A549 (cell line): ENCODE measurements at regions not wholly inside any gene's neighbourhood (a gene's known extent, or its start where the extent isn't known, plus 50 kb on each side); places are given as distances from the start of the nearest gene placed in this dataset.

Experiments
- ATAC-seq, 2 experiments: fragments of 200-7000 bp in 1 of 2; fragments of >200 bp in 1 of 2; cut with Nextera tagmentation in 1 of 2; cut with Tn5 transposase in 1 of 2; 3 replicates each; pipeline versions ENCODE4 v1.8.0 to v1.9.1; 2018 to 2020; ENCODE audit warnings: mild to moderate bottlenecking in 1 of 2, moderate library complexity in 1 of 2
- CTCF ChIA-PET: fragments of 300-600 bp; sonication (Branson Sonifier 250); formaldehyde crosslinking; extraction: SDS; loops from one replicate; lab custom pipeline; 2021; ENCODE audit warnings: antibody characterized with exemption, inconsistent platforms; lab: Yijun Ruan, JAX
- POLR2A ChIA-PET: fragments of 350-600 bp; formaldehyde crosslinking; extraction: SDS; loops from one replicate; lab custom pipeline; 2021; ENCODE audit warnings: antibody characterized with exemption, inconsistent platforms; lab: Yijun Ruan, JAX
- DNase-seq, 2 experiments: peaks; one replicate each; pipeline versions ENCODE4 v3.0.0 to v3.0.0-alpha.2; 2011 to 2016; ENCODE audit warnings: low read depth in 1 of 2, low spot score in 1 of 2
- FAIRE-seq: peaks from 2 replicates; lab custom pipeline; 2011; peaks lifted over from hg19 to GRCh38; lab: Jason Lieb, UNC
- H3K27ac ChIP-seq, 2 experiments: fragments of >200 bp; sonication (Bioruptor Twin); formaldehyde crosslinking; 3 replicates each; pipeline ENCODE4 v1.5.1; 2016 to 2017
- H3K4me1 ChIP-seq: fragments of >200 bp; sonication (Bioruptor Twin); formaldehyde crosslinking; 3 replicates; pipeline ENCODE4 v1.6.1; 2016
- H3K4me2 ChIP-seq: fragments of >200 bp; sonication (Bioruptor Twin); formaldehyde crosslinking; 3 replicates; pipeline ENCODE4 v1.6.1; 2016
- H3K4me3 ChIP-seq: fragments of >200 bp; sonication (Bioruptor Twin); formaldehyde crosslinking; 3 replicates; pipeline ENCODE4 v1.5.1; 2016
- H3K9me3 ChIP-seq: fragments of >200 bp; sonication (Bioruptor Twin); formaldehyde crosslinking; 3 replicates; pipeline ENCODE4 v1.6.1; 2016
- ATOH8 ChIP-seq: fragments of 250-450 bp; sonication (Bioruptor Pico); IDR thresholded peaks from 2 replicates; pipeline ENCODE4 v1.5.0; 2020; ENCODE audit warnings: low read depth, mild to moderate bottlenecking, moderate library complexity
- CHD4 ChIP-seq: fragments of 200-600 bp; sonication (generic); IDR thresholded peaks from 2 replicates; pipeline ENCODE4 v1.6.1; 2016; ENCODE audit warnings: antibody characterized with exemption, mild to moderate bottlenecking, borderline replicate concordance
- EHF ChIP-seq: fragments of 250-450 bp; sonication (Bioruptor Pico); IDR thresholded peaks from 2 replicates; pipeline ENCODE4 v1.5.0; 2020; ENCODE audit warnings: mild to moderate bottlenecking
- ELK1 ChIP-seq: fragments of 150-350 bp; IDR thresholded peaks from 2 replicates; pipeline ENCODE4 v1.6.1; 2014; ENCODE audit warnings: low read depth, mild to moderate bottlenecking, low read length
- EP300 ChIP-seq, 2 experiments: fragments of >200 bp; sonication (Bioruptor Twin); formaldehyde crosslinking; IDR thresholded peaks; 2 replicates in 1 of 2; 3 replicates in 1 of 2; pipeline ENCODE4 v1.6.1; 2016 to 2017
- FOSL2 ChIP-seq, 2 experiments: fragments of 450-650 bp in 1 of 2; fragments of >200 bp in 1 of 2; sonication (Bioruptor Twin) in 1 of 2; formaldehyde crosslinking; IDR thresholded peaks; 2 replicates each; pipeline versions ENCODE4 v1.5.0 to v1.6.1; 2016 to 2020; ENCODE audit warnings: mild to moderate bottlenecking in 1 of 2, moderate library complexity in 1 of 2
- JUN ChIP-seq, 2 experiments: fragments of >200 bp; sonication (Bioruptor Twin); formaldehyde crosslinking; IDR thresholded peaks; 2 replicates in 1 of 2; 3 replicates in 1 of 2; pipeline ENCODE4 v1.6.1; 2016 to 2017
- MAFK ChIP-seq: fragments of 450-650 bp; IDR thresholded peaks from 2 replicates; pipeline ENCODE4 v1.6.1; 2014; ENCODE audit not compliant: partially characterized antibody
- MAZ ChIP-seq: fragments of 150-350 bp; IDR thresholded peaks from 2 replicates; pipeline ENCODE4 v1.6.1; 2014; ENCODE audit warnings: antibody characterized with exemption, low read depth, low read length, borderline replicate concordance
- MYC ChIP-seq: IDR thresholded peaks from 2 replicates; pipeline ENCODE4 v1.6.1; 2012; ENCODE audit warnings: mild to moderate bottlenecking, inconsistent platforms, low read length, improper control_type of control experiment, borderline replicate concordance
- NR3C1 ChIP-seq: fragments of >200 bp; sonication (Bioruptor Twin); formaldehyde crosslinking; IDR thresholded peaks from 3 replicates; pipeline ENCODE4 v1.6.1; 2017
- POLR2AphosphoS2 ChIP-seq: conservative IDR thresholded peaks from 2 replicates; pipeline ENCODE4 v1.6.1; 2012; ENCODE audit warnings: low read length, improper control_type of control experiment, inconsistent platforms
- RAD21 ChIP-seq, 2 experiments: fragments of >200 bp in 1 of 2; sonication (Bioruptor Twin) in 1 of 2; formaldehyde crosslinking in 1 of 2; IDR thresholded peaks in 1 of 2; conservative IDR thresholded peaks in 1 of 2; 2 replicates in 1 of 2; 3 replicates in 1 of 2; pipeline ENCODE4 v1.6.1; 2012 to 2018; ENCODE audit warnings: inconsistent platforms in 1 of 2
- RARB ChIP-seq: fragments of 250-450 bp; sonication (Bioruptor Pico); IDR thresholded peaks from 2 replicates; pipeline ENCODE4 v1.8.0; 2021; ENCODE audit warnings: mild to moderate bottlenecking, moderate library complexity
- RNF2 ChIP-seq: fragments of 200-600 bp; sonication (generic); IDR thresholded peaks from 2 replicates; pipeline ENCODE4 v1.6.1; 2016; ENCODE audit warnings: low read depth, mild to moderate bottlenecking, antibody characterized with exemption, moderate library complexity, borderline replicate concordance
- SMC3 ChIP-seq: fragments of >200 bp; sonication (Bioruptor Twin); formaldehyde crosslinking; IDR thresholded peaks from 3 replicates; pipeline ENCODE4 v1.6.1; 2018; ENCODE audit warnings: inconsistent platforms
- ZC3H11A ChIP-seq: fragments of 450-650 bp; IDR thresholded peaks from 2 replicates; pipeline ENCODE4 v1.6.1; 2014; ENCODE audit warnings: antibody characterized with exemption, mild to moderate bottlenecking
- WGBS: methylation state at CpG from one replicate; pipeline ENCODE4 v1.1.6; 2017; ENCODE audit errors: missing lambda C conversion rate; 5-methylcytosine and 5-hydroxymethylcytosine counted together
- TF ChIP-seq, protein P1 (sequence below): fragments of 200-600 bp; sonication (generic); IDR thresholded peaks from 2 replicates; pipeline ENCODE4 v1.6.1; 2016; ENCODE audit warnings: antibody characterized with exemption, mild to moderate bottlenecking, moderate library complexity
- TF ChIP-seq, protein P2 (sequence below): fragments of >200 bp; sonication (Bioruptor Twin); formaldehyde crosslinking; IDR thresholded peaks from 2 replicates; pipeline ENCODE4 v1.6.1; 2016
- TF ChIP-seq, protein P3 (sequence below): fragments of >200 bp; sonication (Bioruptor Twin); formaldehyde crosslinking; IDR thresholded peaks from 3 replicates; pipeline ENCODE4 v1.5.1; 2016

DNA sequence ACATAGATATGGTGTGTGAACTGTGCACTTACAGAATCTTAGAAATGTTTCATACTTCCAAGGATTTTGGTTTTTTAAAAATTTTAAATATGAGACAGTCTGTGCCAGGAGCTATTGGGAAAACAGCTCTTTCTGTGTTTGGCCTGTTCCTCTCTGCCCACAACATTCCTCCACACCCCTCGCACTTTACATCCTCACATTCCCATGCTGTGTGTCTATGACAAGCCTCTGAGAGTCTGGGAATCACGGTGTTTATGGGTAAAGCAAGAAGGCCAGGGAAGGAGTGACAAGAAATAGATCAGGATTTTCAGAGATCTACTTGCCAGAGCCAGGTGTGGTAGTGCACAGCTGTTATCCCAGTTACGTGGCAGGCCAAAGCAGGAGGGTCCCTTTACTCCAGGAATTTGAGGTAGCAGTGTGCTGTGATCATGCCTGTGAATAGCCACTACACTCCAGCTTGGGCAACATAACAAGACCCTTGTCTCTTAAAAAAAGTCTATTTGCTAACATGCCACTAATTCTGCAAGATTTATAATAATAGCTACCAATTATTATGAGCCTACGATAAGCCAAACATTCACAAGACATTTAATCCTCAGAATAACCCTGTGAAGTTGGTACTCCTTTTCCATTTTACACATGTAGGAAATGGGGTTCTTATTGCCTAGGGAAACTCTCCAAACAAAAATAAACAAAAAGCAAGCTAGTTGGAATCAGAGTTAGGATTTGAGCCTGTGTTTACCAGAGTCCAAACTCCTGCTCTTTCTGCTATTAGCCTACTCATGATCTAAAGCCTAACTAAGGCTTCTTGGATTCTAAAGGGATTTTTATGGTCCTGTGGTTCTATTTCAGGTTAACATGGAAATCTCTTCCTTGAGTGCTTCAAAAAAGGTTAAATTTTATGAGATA, 168.3 kb upstream of the SP8 start:
- Histone ChIP-seq H3K4me2 (no peak overlapping the region), H3K4me3 (no peak overlapping the region), H3K9me3 (no peaks in the 10 kb centered on the region), H3K27ac (no peak overlapping the region), H3K4me1 (no peaks in the 10 kb centered on the region)
- no peak for DNase-seq
- ChIA-PET CTCF (no interaction called here), POLR2A (no interaction called here)
- WGBS = 21% methylated on average over 4 of the region's 4 CpGs
- no peak for TF ChIP-seq SMC3
- TF ChIP-seq MAZ = no peak
- TF ChIP-seq ZC3H11A = no peak
- ATAC-seq = no peak
- FAIRE-seq = no peak

- TF ChIP-seq, protein P1, sequence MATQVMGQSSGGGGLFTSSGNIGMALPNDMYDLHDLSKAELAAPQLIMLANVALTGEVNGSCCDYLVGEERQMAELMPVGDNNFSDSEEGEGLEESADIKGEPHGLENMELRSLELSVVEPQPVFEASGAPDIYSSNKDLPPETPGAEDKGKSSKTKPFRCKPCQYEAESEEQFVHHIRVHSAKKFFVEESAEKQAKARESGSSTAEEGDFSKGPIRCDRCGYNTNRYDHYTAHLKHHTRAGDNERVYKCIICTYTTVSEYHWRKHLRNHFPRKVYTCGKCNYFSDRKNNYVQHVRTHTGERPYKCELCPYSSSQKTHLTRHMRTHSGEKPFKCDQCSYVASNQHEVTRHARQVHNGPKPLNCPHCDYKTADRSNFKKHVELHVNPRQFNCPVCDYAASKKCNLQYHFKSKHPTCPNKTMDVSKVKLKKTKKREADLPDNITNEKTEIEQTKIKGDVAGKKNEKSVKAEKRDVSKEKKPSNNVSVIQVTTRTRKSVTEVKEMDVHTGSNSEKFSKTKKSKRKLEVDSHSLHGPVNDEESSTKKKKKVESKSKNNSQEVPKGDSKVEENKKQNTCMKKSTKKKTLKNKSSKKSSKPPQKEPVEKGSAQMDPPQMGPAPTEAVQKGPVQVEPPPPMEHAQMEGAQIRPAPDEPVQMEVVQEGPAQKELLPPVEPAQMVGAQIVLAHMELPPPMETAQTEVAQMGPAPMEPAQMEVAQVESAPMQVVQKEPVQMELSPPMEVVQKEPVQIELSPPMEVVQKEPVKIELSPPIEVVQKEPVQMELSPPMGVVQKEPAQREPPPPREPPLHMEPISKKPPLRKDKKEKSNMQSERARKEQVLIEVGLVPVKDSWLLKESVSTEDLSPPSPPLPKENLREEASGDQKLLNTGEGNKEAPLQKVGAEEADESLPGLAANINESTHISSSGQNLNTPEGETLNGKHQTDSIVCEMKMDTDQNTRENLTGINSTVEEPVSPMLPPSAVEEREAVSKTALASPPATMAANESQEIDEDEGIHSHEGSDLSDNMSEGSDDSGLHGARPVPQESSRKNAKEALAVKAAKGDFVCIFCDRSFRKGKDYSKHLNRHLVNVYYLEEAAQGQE = no peak
- no peak for TF ChIP-seq ZC3H11A
- TF ChIP-seq FOSL2 (IDR thresholded peaks at IDR 0.05) = no peak
- TF ChIP-seq FOSL2 (CRISPR knock-in tag; IDR thresholded peaks at IDR 0.05) = no peak
- TF ChIP-seq RARB (CRISPR knock-in tag) = no peak
- no peak for TF ChIP-seq EHF (CRISPR knock-in tag)
- TF ChIP-seq ATOH8 = no peak
- no peak for TF ChIP-seq JUN (IDR thresholded peaks at IDR 0.05)
- no peak for TF ChIP-seq MAFK
- TF ChIP-seq, protein P2, sequence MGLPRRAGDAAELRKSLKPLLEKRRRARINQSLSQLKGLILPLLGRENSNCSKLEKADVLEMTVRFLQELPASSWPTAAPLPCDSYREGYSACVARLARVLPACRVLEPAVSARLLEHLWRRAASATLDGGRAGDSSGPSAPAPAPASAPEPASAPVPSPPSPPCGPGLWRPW = no peak
- TF ChIP-seq NR3C1 = no peak
- no peak for TF ChIP-seq ELK1
- TF ChIP-seq POLR2AphosphoS2 = no peak
- TF ChIP-seq MYC = no peak
- TF ChIP-seq RAD21 (conservative IDR thresholded peaks at IDR 0.05 in 1 of 2, IDR thresholded peaks at IDR 0.05 in 1 of 2) = no peak
- TF ChIP-seq, protein P3, sequence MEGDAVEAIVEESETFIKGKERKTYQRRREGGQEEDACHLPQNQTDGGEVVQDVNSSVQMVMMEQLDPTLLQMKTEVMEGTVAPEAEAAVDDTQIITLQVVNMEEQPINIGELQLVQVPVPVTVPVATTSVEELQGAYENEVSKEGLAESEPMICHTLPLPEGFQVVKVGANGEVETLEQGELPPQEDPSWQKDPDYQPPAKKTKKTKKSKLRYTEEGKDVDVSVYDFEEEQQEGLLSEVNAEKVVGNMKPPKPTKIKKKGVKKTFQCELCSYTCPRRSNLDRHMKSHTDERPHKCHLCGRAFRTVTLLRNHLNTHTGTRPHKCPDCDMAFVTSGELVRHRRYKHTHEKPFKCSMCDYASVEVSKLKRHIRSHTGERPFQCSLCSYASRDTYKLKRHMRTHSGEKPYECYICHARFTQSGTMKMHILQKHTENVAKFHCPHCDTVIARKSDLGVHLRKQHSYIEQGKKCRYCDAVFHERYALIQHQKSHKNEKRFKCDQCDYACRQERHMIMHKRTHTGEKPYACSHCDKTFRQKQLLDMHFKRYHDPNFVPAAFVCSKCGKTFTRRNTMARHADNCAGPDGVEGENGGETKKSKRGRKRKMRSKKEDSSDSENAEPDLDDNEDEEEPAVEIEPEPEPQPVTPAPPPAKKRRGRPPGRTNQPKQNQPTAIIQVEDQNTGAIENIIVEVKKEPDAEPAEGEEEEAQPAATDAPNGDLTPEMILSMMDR = no peak
- no peak for TF ChIP-seq RNF2
- TF ChIP-seq EP300 (IDR thresholded peaks at IDR 0.05) = no peak
- no peak for TF ChIP-seq CHD4
- Histone ChIP-seq H3K4me1 (no peaks in the 10 kb centered on the region), H3K4me2 (no peak overlapping the region), H3K27ac (no peak overlapping the region), H3K9me3 (no peaks in the 10 kb centered on the region), H3K4me3 (no peak overlapping the region)
- ChIA-PET CTCF (interaction anchor here (0.9 kb wide), 1 partner anchor 26 kb away, joined by 3 read pairs; no protein-coding TSS in a partner anchor), POLR2A (no interaction called here)
- 35% methylated on average over 3 of the region's 3 CpGs for WGBS
- DNase-seq (no peak), ATAC-seq (no peak), FAIRE-seq (no peak)
Observed at GRCh38 chr7:20958572-20958971, 171.9 kb upstream of the SP8 start.
